ENCODE measurements at regions not wholly inside any gene's neighbourhood (a gene's known extent, or its start where the extent isn't known, plus 50 kb on each side); places are given as distances from the start of the nearest gene placed in this dataset.

GRCh38 chr6:54776891-54777290, 69.7 kb upstream of the FAM83B start:
- no peak for DNase-seq (ENCODE audit: extremely low read depth, insufficient read length)
- TF ChIP-seq, protein P1, sequence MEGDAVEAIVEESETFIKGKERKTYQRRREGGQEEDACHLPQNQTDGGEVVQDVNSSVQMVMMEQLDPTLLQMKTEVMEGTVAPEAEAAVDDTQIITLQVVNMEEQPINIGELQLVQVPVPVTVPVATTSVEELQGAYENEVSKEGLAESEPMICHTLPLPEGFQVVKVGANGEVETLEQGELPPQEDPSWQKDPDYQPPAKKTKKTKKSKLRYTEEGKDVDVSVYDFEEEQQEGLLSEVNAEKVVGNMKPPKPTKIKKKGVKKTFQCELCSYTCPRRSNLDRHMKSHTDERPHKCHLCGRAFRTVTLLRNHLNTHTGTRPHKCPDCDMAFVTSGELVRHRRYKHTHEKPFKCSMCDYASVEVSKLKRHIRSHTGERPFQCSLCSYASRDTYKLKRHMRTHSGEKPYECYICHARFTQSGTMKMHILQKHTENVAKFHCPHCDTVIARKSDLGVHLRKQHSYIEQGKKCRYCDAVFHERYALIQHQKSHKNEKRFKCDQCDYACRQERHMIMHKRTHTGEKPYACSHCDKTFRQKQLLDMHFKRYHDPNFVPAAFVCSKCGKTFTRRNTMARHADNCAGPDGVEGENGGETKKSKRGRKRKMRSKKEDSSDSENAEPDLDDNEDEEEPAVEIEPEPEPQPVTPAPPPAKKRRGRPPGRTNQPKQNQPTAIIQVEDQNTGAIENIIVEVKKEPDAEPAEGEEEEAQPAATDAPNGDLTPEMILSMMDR (IDR thresholded peaks at IDR 0.05; ENCODE audit: insufficient read depth, low read length, poor library complexity, severe bottlenecking) = no peak
- H3K27me3 ChIP-seq (replicated peaks; ENCODE audit: control insufficient read depth, insufficient read depth, low read length) = no peaks in the 10 kb centered on the region
- no peak overlapping the region for H3K4me3 ChIP-seq (replicated peaks; ENCODE audit: low read depth, low read length)
- no peaks in the 10 kb centered on the region for H3K36me3 ChIP-seq (ENCODE audit: control insufficient read depth, insufficient read depth, low read length)

DNA sequence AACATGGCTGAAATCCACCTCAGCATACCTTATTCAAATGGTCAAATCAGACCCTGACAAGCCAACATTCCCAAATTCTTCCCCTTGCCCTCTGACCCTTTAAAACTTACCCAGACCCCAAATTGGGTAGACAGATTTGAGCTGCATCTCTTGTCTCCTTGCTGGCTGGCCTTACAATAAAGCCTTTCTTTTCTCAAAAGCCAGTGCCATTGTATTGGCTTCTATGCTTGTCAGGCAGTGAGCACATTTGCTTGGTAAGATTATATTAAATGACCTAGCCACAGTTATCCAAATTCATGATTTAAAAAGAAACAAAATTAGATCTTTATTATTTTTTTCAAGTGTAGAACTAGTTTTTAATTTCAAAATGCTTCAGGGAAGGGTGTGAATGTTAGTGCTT, 67.8 kb upstream of the FAM83B start:
- no peak overlapping the region for H3K4me3 ChIP-seq (replicated peaks; ENCODE audit: low read depth, low read length)
- no peak for DNase-seq (ENCODE audit: extremely low read depth, insufficient read length)
- H3K27me3 ChIP-seq (replicated peaks; ENCODE audit: control insufficient read depth, insufficient read depth, low read length) = no peaks in the 10 kb centered on the region
- no peaks in the 10 kb centered on the region for H3K36me3 ChIP-seq (ENCODE audit: control insufficient read depth, insufficient read depth, low read length)
- TF ChIP-seq, protein P1 (IDR thresholded peaks at IDR 0.05; ENCODE audit: insufficient read depth, low read length, poor library complexity, severe bottlenecking) = no peak

DNA sequence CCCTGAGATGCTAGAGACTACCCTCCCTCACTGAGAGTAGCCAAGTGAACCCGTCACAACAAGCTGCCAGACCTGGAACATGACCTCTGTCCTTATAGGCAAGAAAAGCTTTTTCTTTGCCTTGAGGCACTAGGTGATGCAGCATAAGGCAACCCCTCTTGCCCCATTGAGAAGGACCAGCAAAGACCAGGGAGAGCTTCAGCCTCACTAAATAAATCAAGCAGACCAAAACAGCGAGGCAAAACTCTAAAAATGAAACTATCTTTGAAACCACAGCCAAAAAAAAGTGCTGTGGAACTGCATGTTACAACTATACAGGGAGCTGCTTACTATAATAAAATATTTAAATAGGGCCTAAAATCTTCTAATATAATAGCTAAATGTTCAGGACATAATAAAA, 62.6 kb upstream of the FAM83B start:
- no peak for DNase-seq (ENCODE audit: extremely low read depth, insufficient read length)
- TF ChIP-seq, protein P1 (IDR thresholded peaks at IDR 0.05; ENCODE audit: insufficient read depth, low read length, poor library complexity, severe bottlenecking) = no peak
- Histone ChIP-seq H3K4me3 (replicated peaks; ENCODE audit: low read depth, low read length) (no peak overlapping the region), H3K36me3 (ENCODE audit: control insufficient read depth, insufficient read depth, low read length) (no peaks in the 10 kb centered on the region), H3K27me3 (replicated peaks; ENCODE audit: control insufficient read depth, insufficient read depth, low read length) (no peaks in the 10 kb centered on the region)

GRCh38 chr6:54786154-54786553, 60.4 kb upstream of the FAM83B start:
- Histone ChIP-seq H3K36me3 (ENCODE audit: control insufficient read depth, insufficient read depth, low read length) (no peaks in the 10 kb centered on the region), H3K27me3 (replicated peaks; ENCODE audit: control insufficient read depth, insufficient read depth, low read length) (no peaks in the 10 kb centered on the region), H3K4me3 (replicated peaks; ENCODE audit: low read depth, low read length) (no peak overlapping the region)
- no peak for DNase-seq (ENCODE audit: extremely low read depth, insufficient read length)
- TF ChIP-seq, protein P1 (IDR thresholded peaks at IDR 0.05; ENCODE audit: insufficient read depth, low read length, poor library complexity, severe bottlenecking) = no peak

- Histone ChIP-seq H3K36me3 (ENCODE audit: control insufficient read depth, insufficient read depth, low read length) (no peaks in the 10 kb centered on the region), H3K4me3 (replicated peaks; ENCODE audit: low read depth, low read length) (no peak overlapping the region), H3K27me3 (replicated peaks; ENCODE audit: control insufficient read depth, insufficient read depth, low read length) (no peaks in the 10 kb centered on the region)
- TF ChIP-seq, protein P1 (IDR thresholded peaks at IDR 0.05; ENCODE audit: insufficient read depth, low read length, poor library complexity, severe bottlenecking) = no peak
- no peak for DNase-seq (ENCODE audit: extremely low read depth, insufficient read length)
Measured at GRCh38 chr6:54787825-54788224, 58.7 kb upstream of the FAM83B start.

All from GM06990 (cell line).